ENCODE measurements at regions not wholly inside any gene's neighbourhood (a gene's known extent, or its start where the extent isn't known, plus 50 kb on each side); places are given as distances from the start of the nearest gene placed in this dataset.

- FAIRE-seq (no peak), DNase-seq (ENCODE audit: low read depth, low spot score) (no peak)
- Histone ChIP-seq H3K27ac (ENCODE audit: insufficient read depth, low read depth, low read length) (no peak overlapping the region), H2AFZ (ENCODE audit: low read depth, low read length) (no peak overlapping the region), H3K9ac (replicated peaks; ENCODE audit: extremely low read depth, insufficient read depth, low read length) (no peak overlapping the region), H3K79me2 (ENCODE audit: control insufficient read depth, insufficient read depth, low read length) (no peaks in the 10 kb centered on the region), H3K4me1 (ENCODE audit: control insufficient read depth, extremely low read depth, insufficient read depth, low read length) (no peaks in the 10 kb centered on the region), H3K9me3 (replicated peaks; ENCODE audit: control insufficient read depth, insufficient read depth, low read length) (no peaks in the 10 kb centered on the region), H4K20me1 (replicated peaks; ENCODE audit: control insufficient read depth, extremely low read depth, insufficient read depth, low read length) (no peaks in the 10 kb centered on the region), H3K9me1 (replicated peaks; ENCODE audit: control insufficient read depth, extremely low read depth, insufficient read depth, low read length) (no peaks in the 10 kb centered on the region), H3K4me2 (ENCODE audit: insufficient read depth, low read length) (no peak overlapping the region), H3K27me3 (ENCODE audit: control insufficient read depth in 2 of 2, insufficient read depth in 2 of 2, low read length in 2 of 2) (no peaks in the 10 kb centered on the region), H3K36me3 (ENCODE audit: control insufficient read depth in 2 of 2, extremely low read depth in 1 of 2, insufficient read depth in 2 of 2, low read length in 2 of 2) (no peaks in the 10 kb centered on the region), H3K4me3 (replicated peaks in 1 of 3; ENCODE audit: insufficient read depth in 1 of 3, low read depth in 1 of 3, low read length in 3 of 3) (no peak overlapping the region)
- CTCF ChIA-PET = no interaction called here
- TF ChIP-seq FOS (IDR thresholded peaks at IDR 0.05; ENCODE audit: borderline replicate concordance, insufficient read depth, low read length) (no peak), POLR2A (IDR thresholded peaks at IDR 0.05; ENCODE audit: low read depth, low read length) (no peak), JUN (IDR thresholded peaks at IDR 0.05; ENCODE audit: borderline replicate concordance, insufficient read depth, insufficient read length, low read depth) (no peak), POLR2AphosphoS5 (IDR thresholded peaks at IDR 0.05; ENCODE audit: insufficient read depth, low read depth, low read length) (no peak), GATA2 (IDR thresholded peaks at IDR 0.05; ENCODE audit: insufficient read depth, insufficient read length, low read depth, low read length) (no peak), MYC (IDR thresholded peaks at IDR 0.05; ENCODE audit: low read depth, low read length) (no peak), CTCF (IDR thresholded peaks at IDR 0.05; ENCODE audit: extremely low read depth in 1 of 2, insufficient read depth in 1 of 2, low read depth in 1 of 2, low read length in 2 of 2) (no peak), EZH2 (IDR thresholded peaks at IDR 0.05; ENCODE audit: borderline replicate concordance, low read depth, low read length, severe bottlenecking) (no peak)
- TF ChIP-seq, protein P1, sequence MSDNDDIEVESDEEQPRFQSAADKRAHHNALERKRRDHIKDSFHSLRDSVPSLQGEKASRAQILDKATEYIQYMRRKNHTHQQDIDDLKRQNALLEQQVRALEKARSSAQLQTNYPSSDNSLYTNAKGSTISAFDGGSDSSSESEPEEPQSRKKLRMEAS (IDR thresholded peaks at IDR 0.05; ENCODE audit: insufficient read depth, insufficient read length) = no peak
- dilution Hi-C loops (cut with MboI; ENCODE audit: extremely low pct_ligation_motif_present, low sequenced_read_pairs) = no loop called here
- POLR2A ChIA-PET = no interaction called here
- intact Hi-C loops (cut with micrococcal nuclease) = no loop called here
- BruUV-seq (replicated peaks) = no TSS peak
These were observed 281.7 kb downstream of the SLCO4C1 start for GRCh38 chr5:102014371-102014770.
